GM12892 (cell line): ENCODE measurements at regions not wholly inside any gene's neighbourhood (a gene's known extent, or its start where the extent isn't known, plus 50 kb on each side); places are given as distances from the start of the nearest gene placed in this dataset.

Experiments used
- POLR2A ChIP-seq: IDR thresholded peaks from 2 replicates; pipeline ENCODE4 v1.6.1; 2011; ENCODE audit warnings: low read depth, low read length, control low read depth
- TAF1 ChIP-seq: IDR thresholded peaks from 2 replicates; pipeline ENCODE4 v1.6.1; 2011; ENCODE audit warnings: low read depth, mild to moderate bottlenecking, control low read depth, low read length, borderline replicate concordance

DNA sequence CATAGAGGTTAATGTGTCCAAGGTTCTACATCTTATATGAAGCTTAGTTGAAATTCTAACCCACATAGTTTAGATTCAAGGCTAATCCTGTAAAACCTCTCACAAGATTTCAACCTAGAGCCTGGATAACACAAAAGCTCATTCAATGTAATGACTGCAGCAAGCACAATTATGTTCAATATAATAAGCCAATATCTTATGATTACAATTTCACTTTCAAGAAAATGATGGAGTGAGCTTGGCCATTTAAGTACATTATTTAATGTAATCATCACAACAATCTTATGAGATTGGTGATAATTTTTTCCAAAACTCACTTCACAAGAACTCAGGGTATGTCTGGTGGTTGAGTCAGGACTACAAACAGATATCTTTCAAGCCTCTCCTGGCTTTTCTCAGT, 1140.8 kb upstream of the WWC1 start:
- no peak for TF ChIP-seq TAF1
- TF ChIP-seq POLR2A, result no peak
